ENCODE measurements at regions not wholly inside any gene's neighbourhood (a gene's known extent, or its start where the extent isn't known, plus 50 kb on each side); places are given as distances from the start of the nearest gene placed in this dataset.

- H3K9me3 ChIP-seq: no peaks in the 10 kb centered on the region
- no peak for DNase-seq
- WGBS, 2 donors: 58 to 83% methylated on average over 3 of the region's 3 CpGs
- no peak overlapping the region for H3K4me3 ChIP-seq
- H3K27ac ChIP-seq: no peak overlapping the region
- H3K36me3 ChIP-seq: no peaks in the 10 kb centered on the region
- no peaks in the 10 kb centered on the region for H3K27me3 ChIP-seq
- intact Hi-C loops (cut with DNase I): no loop called here
- peaks cover 0 to 17% (median 8%) of the 10 kb centered on the region in 4 donors for H3K4me1 ChIP-seq
- TF ChIP-seq EP300 (IDR thresholded peaks at IDR 0.05): no peak
- TF ChIP-seq CTCF (IDR thresholded peaks at IDR 0.05): no peak
- TF ChIP-seq POLR2AphosphoS5 (IDR thresholded peaks at IDR 0.05): no peak
- TF ChIP-seq POLR2A (IDR thresholded peaks at IDR 0.05): no peak
Observed at GRCh38 chr9:80644044-80644443, 1045.3 kb downstream of the TLE1 start.

GRCh38 chr9:80635065-80635464 lies 1054.3 kb downstream of the TLE1 start:
- DNase-seq: no peak
- no peaks in the 10 kb centered on the region for H3K36me3 ChIP-seq
- WGBS, 2 donors: 75 to 84% methylated on average over 1 of the region's 1 CpG
- H3K27ac ChIP-seq: no peak overlapping the region
- TF ChIP-seq POLR2AphosphoS5 (IDR thresholded peaks at IDR 0.05) (no peak), EP300 (IDR thresholded peaks at IDR 0.05) (no peak), POLR2A (IDR thresholded peaks at IDR 0.05) (no peak), CTCF (IDR thresholded peaks at IDR 0.05) (no peak)
- H3K9me3 ChIP-seq: peaks cover 0 to 4% (median 0%) of the 10 kb centered on the region in 4 donors
- peaks cover 0 to 5% (median 0%) of the 10 kb centered on the region in 4 donors for H3K4me1 ChIP-seq
- intact Hi-C loops (cut with DNase I): no loop called here
- no peaks in the 10 kb centered on the region for H3K27me3 ChIP-seq
- no peak overlapping the region for H3K4me3 ChIP-seq

- Histone ChIP-seq H3K4me3 (no peak overlapping the region), H3K9me3 (peaks cover 0 to 4% (median 0%) of the 10 kb centered on the region in 4 donors), H3K4me1 (no peaks in the 10 kb centered on the region), H3K27me3 (no peaks in the 10 kb centered on the region), H3K27ac (no peak overlapping the region), H3K36me3 (no peaks in the 10 kb centered on the region)
- intact Hi-C loops (cut with DNase I): no loop called here
- no peak for DNase-seq
- TF ChIP-seq CTCF (IDR thresholded peaks at IDR 0.05) (no peak), POLR2AphosphoS5 (IDR thresholded peaks at IDR 0.05) (no peak), POLR2A (IDR thresholded peaks at IDR 0.05) (no peak), EP300 (IDR thresholded peaks at IDR 0.05) (no peak)
Observed at GRCh38 chr9:80632041-80632440, 1057.3 kb downstream of the TLE1 start.

DNA sequence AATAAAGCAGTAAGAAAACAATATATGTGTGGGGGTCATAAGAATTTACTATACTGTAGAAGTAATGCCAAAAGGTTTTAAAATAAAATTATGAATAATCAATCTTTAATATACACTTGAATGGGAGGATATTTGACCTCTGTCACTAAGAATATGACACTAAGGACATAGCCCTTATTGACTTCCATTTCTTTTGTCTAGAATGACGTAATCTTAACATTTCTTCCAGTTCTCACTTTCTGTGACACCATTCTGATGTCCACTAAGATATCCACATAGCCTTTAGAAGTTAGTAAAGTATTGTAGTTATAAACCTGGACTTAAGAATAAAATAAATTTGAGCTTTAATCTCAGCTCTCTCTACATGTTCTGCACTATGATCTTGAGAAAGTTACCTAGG lies 1050.7 kb downstream of the TLE4 start:
- H3K9me3 ChIP-seq: no peaks in the 10 kb centered on the region
- 45 to 74% methylated on average over 1 of the region's 1 CpG for WGBS, 2 donors
- H3K36me3 ChIP-seq: no peaks in the 10 kb centered on the region
- H3K27ac ChIP-seq: no peak overlapping the region
- no peaks in the 10 kb centered on the region for H3K4me1 ChIP-seq
- TF ChIP-seq POLR2AphosphoS5 (IDR thresholded peaks at IDR 0.05) (no peak), CTCF (IDR thresholded peaks at IDR 0.05) (no peak), EP300 (IDR thresholded peaks at IDR 0.05) (no peak), POLR2A (IDR thresholded peaks at IDR 0.05) (no peak)
- intact Hi-C loops (cut with DNase I): no loop called here
- DNase-seq: no peak
- no peaks in the 10 kb centered on the region for H3K27me3 ChIP-seq
- no peak overlapping the region for H3K4me3 ChIP-seq

DNA sequence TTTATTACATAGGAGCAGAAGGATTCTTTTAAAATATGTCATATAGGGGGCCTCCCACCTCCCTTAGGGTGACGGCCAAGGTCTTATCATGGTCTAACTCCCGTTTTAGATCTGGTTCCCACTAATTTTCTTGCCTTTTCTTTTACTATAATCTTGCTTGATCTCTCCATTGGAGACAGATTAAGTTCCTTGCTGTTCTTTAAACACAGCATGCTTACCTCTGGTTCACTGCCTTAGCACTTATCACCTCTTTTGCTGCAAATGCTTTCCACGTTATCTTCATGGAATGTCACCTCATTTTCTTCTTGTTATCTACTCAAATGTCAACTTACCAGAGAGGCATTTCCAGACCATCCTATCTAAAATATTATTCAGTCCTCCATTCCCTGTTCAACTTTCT lies 1047.6 kb downstream of the TLE4 start:
- Histone ChIP-seq H3K36me3 (no peaks in the 10 kb centered on the region), H3K27ac (no peak overlapping the region), H3K9me3 (no peaks in the 10 kb centered on the region), H3K4me1 (no peaks in the 10 kb centered on the region), H3K4me3 (no peak overlapping the region), H3K27me3 (no peaks in the 10 kb centered on the region)
- WGBS, 2 donors: 54 to 80% methylated on average over 3 of the region's 3 CpGs
- TF ChIP-seq EP300 (IDR thresholded peaks at IDR 0.05): no peak
- TF ChIP-seq CTCF (IDR thresholded peaks at IDR 0.05): no peak
- no peak for TF ChIP-seq POLR2A (IDR thresholded peaks at IDR 0.05)
- TF ChIP-seq POLR2AphosphoS5 (IDR thresholded peaks at IDR 0.05): no peak
- intact Hi-C loops (cut with DNase I): no loop called here
- DNase-seq: no peak

Data from sigmoid colon (tissue), 6 donors.